ENCODE measurements at regions not wholly inside any gene's neighbourhood (a gene's known extent, or its start where the extent isn't known, plus 50 kb on each side); places are given as distances from the start of the nearest gene placed in this dataset.

DNA sequence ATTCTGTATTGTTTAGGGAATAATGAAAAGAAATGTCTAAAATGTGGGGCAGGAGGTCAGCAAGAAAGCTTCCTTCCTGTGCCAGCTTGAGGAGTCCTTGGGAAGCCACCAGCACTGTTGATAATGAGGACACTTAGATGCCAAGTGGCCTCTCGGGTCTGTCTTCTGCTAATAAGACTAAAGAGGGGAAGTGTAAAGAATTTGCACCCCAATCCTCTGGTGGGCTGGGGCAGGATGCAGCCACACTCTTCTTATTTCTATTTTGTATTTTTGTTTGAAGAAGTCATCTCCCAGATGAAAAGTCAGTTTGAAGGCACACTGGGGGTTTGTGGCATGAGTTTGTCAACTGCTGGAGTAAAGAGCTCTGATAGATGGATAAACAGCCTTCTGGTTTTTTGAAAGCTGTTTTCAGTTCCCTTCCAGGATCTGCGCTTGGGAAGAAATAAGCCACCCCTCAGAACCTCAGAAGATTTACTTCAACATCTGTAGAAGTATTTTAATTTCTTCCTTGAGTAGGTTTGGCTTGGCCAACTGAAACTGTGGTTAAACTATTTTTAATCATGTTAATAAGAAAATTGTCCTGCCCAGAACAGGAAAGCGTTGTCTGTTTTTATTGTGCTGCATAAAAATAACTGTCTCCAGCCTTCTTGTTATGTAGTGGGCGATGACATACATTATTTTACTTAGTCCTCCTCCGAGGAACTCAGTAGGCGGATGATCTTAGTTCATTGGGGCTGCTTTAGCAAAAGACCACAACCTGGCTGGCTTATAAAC, 128.8 kb upstream of the GPR26 start:
- TF ChIP-seq, protein P1, sequence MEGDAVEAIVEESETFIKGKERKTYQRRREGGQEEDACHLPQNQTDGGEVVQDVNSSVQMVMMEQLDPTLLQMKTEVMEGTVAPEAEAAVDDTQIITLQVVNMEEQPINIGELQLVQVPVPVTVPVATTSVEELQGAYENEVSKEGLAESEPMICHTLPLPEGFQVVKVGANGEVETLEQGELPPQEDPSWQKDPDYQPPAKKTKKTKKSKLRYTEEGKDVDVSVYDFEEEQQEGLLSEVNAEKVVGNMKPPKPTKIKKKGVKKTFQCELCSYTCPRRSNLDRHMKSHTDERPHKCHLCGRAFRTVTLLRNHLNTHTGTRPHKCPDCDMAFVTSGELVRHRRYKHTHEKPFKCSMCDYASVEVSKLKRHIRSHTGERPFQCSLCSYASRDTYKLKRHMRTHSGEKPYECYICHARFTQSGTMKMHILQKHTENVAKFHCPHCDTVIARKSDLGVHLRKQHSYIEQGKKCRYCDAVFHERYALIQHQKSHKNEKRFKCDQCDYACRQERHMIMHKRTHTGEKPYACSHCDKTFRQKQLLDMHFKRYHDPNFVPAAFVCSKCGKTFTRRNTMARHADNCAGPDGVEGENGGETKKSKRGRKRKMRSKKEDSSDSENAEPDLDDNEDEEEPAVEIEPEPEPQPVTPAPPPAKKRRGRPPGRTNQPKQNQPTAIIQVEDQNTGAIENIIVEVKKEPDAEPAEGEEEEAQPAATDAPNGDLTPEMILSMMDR (IDR thresholded peaks at IDR 0.05; ENCODE audit: control extremely low read depth in 1 of 3, insufficient read depth in 1 of 3, low read depth in 1 of 3, low read length in 3 of 3), result no peak
- TF ChIP-seq RBBP5 (IDR thresholded peaks at IDR 0.05; ENCODE audit: borderline replicate concordance, low read depth, low read length) (no peak), EP300 (IDR thresholded peaks at IDR 0.05; ENCODE audit: borderline replicate concordance in 1 of 2, low read depth in 2 of 2, low read length in 2 of 2) (no peak), POLR2A (IDR thresholded peaks at IDR 0.05; ENCODE audit: control extremely low read depth in 1 of 2, low read depth in 2 of 2, low read length in 2 of 2) (no peak), ZNF274 (IDR thresholded peaks at IDR 0.05; ENCODE audit: borderline replicate concordance, extremely low read depth, low read length) (no peak), HDAC6 (IDR thresholded peaks at IDR 0.05; ENCODE audit: low read depth, low read length) (no peak), POLR2AphosphoS5 (IDR thresholded peaks at IDR 0.05; ENCODE audit: low read depth, low read length) (no peak), YY1 (IDR thresholded peaks at IDR 0.05; ENCODE audit: low read depth, low read length) (no peak), EZH2 (IDR thresholded peaks at IDR 0.05; ENCODE audit: low read depth, low read length, severe bottlenecking) (no peak)

Measured in H1 (cell line).